NAMALWA (cell line): ENCODE measurements at regions not wholly inside any gene's neighbourhood (a gene's known extent, or its start where the extent isn't known, plus 50 kb on each side); places are given as distances from the start of the nearest gene placed in this dataset.
"Not testable (repeated sequence)": the region's sequence is repeated elsewhere in the genome, so short reads cannot be mapped to it uniquely, and the experiment has no call there.

ENCODE experiments used
- DNase-seq: peaks from one replicate; pipeline ENCODE4 v3.0.0-alpha.2; 2015; ENCODE audit warnings: low spot score

GRCh38 chr17:70286391-70286790 is 117.1 kb downstream of the KCNJ2 start:
- DNase-seq, result no peak

GRCh38 chr17:70288540-70289290 is 119.4 kb downstream of the KCNJ2 start:
- DNase-seq, result no peak

- no peak for DNase-seq
These were observed 121.4 kb downstream of the KCNJ2 start for GRCh38 chr17:70290770-70291169.

- DNase-seq, result no peak
These were observed 123.0 kb downstream of the KCNJ2 start for GRCh38 chr17:70292366-70292765.

- DNase-seq, result not testable (repeated sequence)
These were observed 124.4 kb downstream of the KCNJ2 start for GRCh38 chr17:70293564-70294310.

- DNase-seq, result no peak
These were observed 126.0 kb downstream of the KCNJ2 start for GRCh38 chr17:70295329-70295728.

- DNase-seq, result no peak
These were observed 126.4 kb downstream of the KCNJ2 start for GRCh38 chr17:70295731-70296130.

- no peak for DNase-seq
These were observed 127.1 kb downstream of the KCNJ2 start for GRCh38 chr17:70296456-70296855.

- no peak for DNase-seq
These were observed 128.1 kb downstream of the KCNJ2 start for GRCh38 chr17:70297397-70297796.

- no peak for DNase-seq
These were observed 129.7 kb downstream of the KCNJ2 start for GRCh38 chr17:70298929-70299531.

GRCh38 chr17:70307430-70308225 is 138.3 kb downstream of the KCNJ2 start:
- DNase-seq, result no peak

- DNase-seq, result no peak
These were observed 139.3 kb downstream of the KCNJ2 start for GRCh38 chr17:70308618-70309017.

GRCh38 chr17:70310221-70310672 is 140.9 kb downstream of the KCNJ2 start:
- DNase-seq, result no peak

- DNase-seq, result no peak
These were observed 143.9 kb downstream of the KCNJ2 start for GRCh38 chr17:70313086-70313852.

GRCh38 chr17:70314096-70314495 is 144.8 kb downstream of the KCNJ2 start:
- no peak for DNase-seq

- peak; percentile 9 for DNase-seq
These were observed 145.2 kb downstream of the KCNJ2 start for GRCh38 chr17:70314506-70314905.

- DNase-seq, result no peak
These were observed 148.1 kb downstream of the KCNJ2 start for GRCh38 chr17:70317421-70317820.

- DNase-seq, result no peak
These were observed 148.7 kb downstream of the KCNJ2 start for GRCh38 chr17:70318051-70318450.

- no peak for DNase-seq
These were observed 150.2 kb downstream of the KCNJ2 start for GRCh38 chr17:70319516-70319915.

- no peak for DNase-seq
These were observed 151.5 kb downstream of the KCNJ2 start for GRCh38 chr17:70320673-70321345.

GRCh38 chr17:70321352-70321751 is 152.0 kb downstream of the KCNJ2 start:
- DNase-seq, result no peak
